IgD-negative memory B cell (primary cell): ENCODE measurements at regions not wholly inside any gene's neighbourhood (a gene's known extent, or its start where the extent isn't known, plus 50 kb on each side); places are given as distances from the start of the nearest gene placed in this dataset.

ENCODE experiments used
- H3K27ac Mint-ChIP-seq, 3 donors: one replicate each; pipeline ENCODE4 v1.8.0; 2020 to 2022; ENCODE audit warnings: mild to moderate bottlenecking in 3 of 3, mixed read lengths in 3 of 3, moderate library complexity in 1 of 3
- H3K27me3 Mint-ChIP-seq: one replicate; pipeline ENCODE4 v1.8.0; 2021; ENCODE audit warnings: mixed read lengths
- H3K36me3 Mint-ChIP-seq: one replicate; pipeline ENCODE4 v1.8.0; 2020; ENCODE audit warnings: mild to moderate bottlenecking, mixed read lengths
- H3K4me1 Mint-ChIP-seq, 3 donors: one replicate each; pipeline ENCODE4 v1.8.0; 2020 to 2022; ENCODE audit warnings: mixed read lengths in 3 of 3, mild to moderate bottlenecking in 1 of 3
- H3K4me3 Mint-ChIP-seq, 4 donors: one replicate each; pipeline ENCODE4 v1.8.0; 2020 to 2022; ENCODE audit warnings: mild to moderate bottlenecking in 4 of 4, mixed read lengths in 4 of 4, moderate library complexity in 3 of 4
- H3K9me3 Mint-ChIP-seq, 3 donors: one replicate each; pipeline ENCODE4 v1.8.0; 2020 to 2021; ENCODE audit warnings: mixed read lengths in 3 of 3, mild to moderate bottlenecking in 1 of 3

DNA sequence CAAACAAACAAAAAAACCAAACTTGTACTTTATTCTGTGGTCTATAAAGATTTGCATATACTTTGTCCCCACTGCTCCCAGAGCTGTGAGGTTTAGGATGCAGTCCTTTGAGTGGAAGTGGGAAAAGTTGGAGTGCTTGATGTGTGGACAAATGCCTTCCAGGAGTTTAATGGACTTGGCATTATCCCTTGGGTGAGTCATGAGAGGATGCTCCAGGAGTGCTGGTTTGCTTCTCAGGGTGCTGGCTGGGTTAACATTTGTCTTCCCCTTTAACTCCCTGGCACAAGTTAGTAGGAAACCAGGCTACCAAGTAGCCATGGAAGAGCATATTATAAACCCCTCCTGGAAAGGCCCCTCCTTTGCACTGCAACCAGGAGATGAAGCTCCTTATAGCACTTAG, 417.4 kb upstream of the RIOK2 start:
- peaks cover 13 to 29% (median 20%) of the 10 kb centered on the region in 3 donors for H3K9me3 Mint-ChIP-seq
- H3K27ac Mint-ChIP-seq, result no peak overlapping the region
- H3K27me3 Mint-ChIP-seq, result no peaks in the 10 kb centered on the region
- no peaks in the 10 kb centered on the region for H3K4me1 Mint-ChIP-seq
- peaks cover 3% of the 10 kb centered on the region for H3K36me3 Mint-ChIP-seq
- no peak overlapping the region for H3K4me3 Mint-ChIP-seq

DNA sequence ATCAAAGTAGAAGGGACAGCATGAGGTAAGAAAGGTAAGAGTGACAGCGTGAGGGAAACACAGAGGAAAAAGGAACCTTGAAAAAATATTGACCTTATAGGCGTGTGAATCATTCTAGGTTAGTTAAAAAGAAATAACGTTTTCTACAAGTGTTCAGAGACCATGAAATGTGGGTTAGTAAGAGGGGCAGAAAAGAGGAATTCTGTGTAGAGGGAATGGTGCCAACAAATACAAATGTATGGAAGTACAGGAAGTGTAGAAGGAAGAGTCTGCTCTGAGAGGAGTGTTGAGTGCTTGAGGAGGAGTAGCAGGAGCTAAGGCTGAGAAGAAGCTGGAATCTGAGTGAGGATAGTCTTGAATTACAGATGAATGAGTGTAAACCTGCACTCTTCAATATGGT, 418.6 kb upstream of the RIOK2 start:
- Mint-ChIP-seq H3K9me3 (peaks cover 9 to 19% (median 17%) of the 10 kb centered on the region in 3 donors), H3K27ac (no peak overlapping the region), H3K27me3 (no peaks in the 10 kb centered on the region), H3K36me3 (peaks cover 3% of the 10 kb centered on the region), H3K4me1 (no peaks in the 10 kb centered on the region), H3K4me3 (no peak overlapping the region)

GRCh38 chr5:97606531-97606930, 423.5 kb upstream of the RIOK2 start:
- Mint-ChIP-seq H3K27ac (no peak overlapping the region), H3K36me3 (peaks cover 3% of the 10 kb centered on the region), H3K4me3 (no peak overlapping the region), H3K4me1 (peaks cover 0 to 2% (median 0%) of the 10 kb centered on the region in 3 donors), H3K9me3 (peaks cover 3 to 8% (median 6%) of the 10 kb centered on the region in 3 donors), H3K27me3 (no peaks in the 10 kb centered on the region)

- Mint-ChIP-seq H3K27me3 (no peaks in the 10 kb centered on the region), H3K36me3 (no peaks in the 10 kb centered on the region), H3K27ac (no peak overlapping the region), H3K4me1 (peaks cover 0 to 2% (median 0%) of the 10 kb centered on the region in 3 donors), H3K4me3 (no peak overlapping the region), H3K9me3 (peaks cover 0 to 3% (median 2%) of the 10 kb centered on the region in 3 donors)
Observed at GRCh38 chr5:97608501-97608900, 425.5 kb upstream of the RIOK2 start.

DNA sequence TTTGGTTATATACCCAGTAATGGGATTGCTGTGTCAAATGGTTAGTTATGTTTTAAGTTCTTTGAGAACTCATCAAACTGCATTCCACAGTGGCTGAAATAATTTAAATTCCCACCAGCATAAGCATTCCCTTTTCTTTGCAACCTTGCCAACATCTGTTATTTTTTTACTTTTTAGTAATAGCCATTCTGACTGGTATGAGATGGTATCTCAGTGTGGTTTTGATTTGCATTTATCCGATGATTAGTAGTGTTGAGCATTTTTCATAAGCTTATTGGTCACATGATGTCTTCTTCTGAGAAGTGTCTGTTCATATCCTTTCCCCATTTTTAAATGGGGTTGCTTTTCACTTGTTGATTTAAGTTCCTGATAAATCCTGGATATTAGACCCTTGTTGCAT, 435.7 kb upstream of the RIOK2 start:
- H3K27me3 Mint-ChIP-seq, result no peaks in the 10 kb centered on the region
- H3K36me3 Mint-ChIP-seq, result no peaks in the 10 kb centered on the region
- H3K4me1 Mint-ChIP-seq, result peaks cover 0 to 1% (median 0%) of the 10 kb centered on the region in 3 donors
- no peak overlapping the region for H3K27ac Mint-ChIP-seq
- no peak overlapping the region for H3K4me3 Mint-ChIP-seq
- H3K9me3 Mint-ChIP-seq, result peaks cover 3 to 12% (median 4%) of the 10 kb centered on the region in 3 donors

DNA sequence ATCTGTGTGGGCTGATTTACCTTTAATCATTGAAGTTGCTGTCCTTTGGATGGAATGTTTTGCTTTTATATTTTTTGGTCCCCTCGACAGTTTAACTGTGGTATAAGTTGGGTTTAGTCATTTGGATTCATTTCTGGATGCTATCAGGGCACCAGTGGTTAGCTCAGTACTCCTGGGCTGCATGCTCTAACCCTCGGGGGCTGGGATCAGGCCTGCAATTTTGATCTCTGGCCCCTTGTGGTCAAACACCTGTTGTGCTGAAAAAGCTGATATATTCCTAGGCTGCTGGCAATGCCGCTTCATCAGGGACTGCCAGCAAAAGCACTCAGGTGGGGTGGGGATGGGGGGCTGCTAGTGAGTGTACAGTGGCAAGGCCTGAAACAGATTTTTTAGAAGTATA, 440.4 kb upstream of the RIOK2 start:
- Mint-ChIP-seq H3K4me3 (no peak overlapping the region), H3K9me3 (peaks cover 0 to 8% (median 4%) of the 10 kb centered on the region in 3 donors), H3K27me3 (no peaks in the 10 kb centered on the region), H3K27ac (no peak overlapping the region), H3K4me1 (peaks cover 0 to 1% (median 0%) of the 10 kb centered on the region in 3 donors), H3K36me3 (no peaks in the 10 kb centered on the region)

- H3K27me3 Mint-ChIP-seq, result no peaks in the 10 kb centered on the region
- H3K4me3 Mint-ChIP-seq, result no peak overlapping the region
- peaks cover 0 to 1% (median 0%) of the 10 kb centered on the region in 3 donors for H3K4me1 Mint-ChIP-seq
- no peaks in the 10 kb centered on the region for H3K9me3 Mint-ChIP-seq
- H3K36me3 Mint-ChIP-seq, result no peaks in the 10 kb centered on the region
- H3K27ac Mint-ChIP-seq, result no peak overlapping the region
Observed at GRCh38 chr5:97624886-97625285, 441.8 kb upstream of the RIOK2 start.

DNA sequence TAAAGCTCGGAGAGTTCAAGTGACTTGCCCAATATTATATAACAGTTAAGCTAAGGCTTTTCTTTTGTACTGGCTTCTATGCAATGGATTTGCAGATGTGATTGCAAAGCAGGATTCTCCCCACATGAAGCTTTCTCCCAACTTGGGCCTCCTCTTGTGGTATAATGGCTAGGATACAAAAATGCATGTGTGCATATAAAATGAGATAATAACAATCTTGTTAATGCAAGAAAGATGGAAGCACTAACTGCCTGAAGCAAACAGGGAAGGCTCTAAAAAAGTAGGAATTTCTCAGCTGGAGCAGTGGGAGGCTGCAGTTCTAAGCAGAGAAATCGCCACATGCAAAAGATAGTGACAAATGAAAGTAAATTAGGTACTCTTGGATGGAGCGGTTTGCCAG, 444.2 kb upstream of the RIOK2 start:
- peaks cover 0 to 2% (median 0%) of the 10 kb centered on the region in 3 donors for H3K4me1 Mint-ChIP-seq
- no peaks in the 10 kb centered on the region for H3K36me3 Mint-ChIP-seq
- peak overlapping the region in 1 of 3 donors; percentile 18 for H3K27ac Mint-ChIP-seq
- no peak overlapping the region for H3K4me3 Mint-ChIP-seq
- H3K27me3 Mint-ChIP-seq, result no peaks in the 10 kb centered on the region
- peaks cover 0 to 3% (median 0%) of the 10 kb centered on the region in 3 donors for H3K9me3 Mint-ChIP-seq

- H3K4me1 Mint-ChIP-seq, result peaks cover 0 to 2% (median 0%) of the 10 kb centered on the region in 3 donors
- no peak overlapping the region for H3K27ac Mint-ChIP-seq
- no peaks in the 10 kb centered on the region for H3K36me3 Mint-ChIP-seq
- H3K9me3 Mint-ChIP-seq, result peaks cover 0 to 3% (median 0%) of the 10 kb centered on the region in 3 donors
- no peak overlapping the region for H3K4me3 Mint-ChIP-seq
- no peaks in the 10 kb centered on the region for H3K27me3 Mint-ChIP-seq
Observed at GRCh38 chr5:97628031-97628430, 445.0 kb upstream of the RIOK2 start.

GRCh38 chr5:97628807-97629206, 445.8 kb upstream of the RIOK2 start:
- no peak overlapping the region for H3K4me3 Mint-ChIP-seq
- H3K36me3 Mint-ChIP-seq, result no peaks in the 10 kb centered on the region
- no peaks in the 10 kb centered on the region for H3K27me3 Mint-ChIP-seq
- H3K27ac Mint-ChIP-seq, result no peak overlapping the region
- peaks cover 0 to 3% (median 0%) of the 10 kb centered on the region in 3 donors for H3K9me3 Mint-ChIP-seq
- peaks cover 0 to 2% (median 0%) of the 10 kb centered on the region in 3 donors for H3K4me1 Mint-ChIP-seq

DNA sequence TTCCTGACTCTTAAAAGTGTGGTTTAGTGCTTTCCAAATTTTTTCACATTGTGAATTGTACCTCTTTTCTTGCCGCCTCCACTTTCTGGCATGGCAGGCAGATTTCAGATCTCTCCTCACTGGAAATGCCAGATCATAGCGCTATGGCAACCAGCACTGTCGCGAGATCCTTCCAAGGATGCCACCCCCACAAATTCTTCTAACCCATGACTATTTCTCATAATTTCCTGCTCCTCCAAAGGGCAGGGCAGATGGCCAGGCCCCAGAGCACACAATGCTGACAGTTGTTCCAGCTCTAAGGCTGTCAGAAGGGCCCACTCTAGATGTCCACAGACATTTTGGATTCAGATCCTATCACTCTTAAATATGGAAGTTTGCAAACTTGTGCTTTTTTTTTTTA, 446.2 kb upstream of the RIOK2 start:
- Mint-ChIP-seq H3K4me1 (peaks cover 0 to 2% (median 0%) of the 10 kb centered on the region in 3 donors), H3K27me3 (no peaks in the 10 kb centered on the region), H3K9me3 (peaks cover 0 to 3% (median 0%) of the 10 kb centered on the region in 3 donors), H3K36me3 (no peaks in the 10 kb centered on the region), H3K27ac (no peak overlapping the region), H3K4me3 (no peak overlapping the region)

GRCh38 chr5:97635553-97635952, 452.5 kb upstream of the RIOK2 start:
- Mint-ChIP-seq H3K4me3 (no peak overlapping the region), H3K27ac (no peak overlapping the region), H3K9me3 (peaks cover 0 to 4% (median 0%) of the 10 kb centered on the region in 3 donors), H3K36me3 (peaks cover 2% of the 10 kb centered on the region), H3K4me1 (peaks cover 0 to 2% (median 0%) of the 10 kb centered on the region in 3 donors), H3K27me3 (no peaks in the 10 kb centered on the region)

DNA sequence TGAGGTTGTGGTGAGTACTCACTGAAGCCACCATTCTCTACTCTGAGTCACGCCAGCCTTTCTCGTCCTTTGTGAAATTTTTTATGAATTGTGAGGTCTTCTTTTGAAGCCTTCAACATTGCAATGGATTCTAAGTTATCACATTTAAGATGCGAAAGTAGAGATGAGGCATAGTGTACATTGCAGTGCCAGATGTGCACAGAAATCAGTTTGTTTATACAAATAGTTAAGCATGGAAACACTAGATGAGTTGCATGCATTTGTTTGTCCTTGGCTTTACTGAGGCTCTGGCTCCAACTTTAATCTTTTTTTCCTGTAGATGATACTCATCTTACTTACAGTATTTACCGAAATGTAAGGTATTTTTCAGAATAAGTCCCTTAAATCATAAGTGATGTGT, 453.7 kb upstream of the RIOK2 start:
- Mint-ChIP-seq H3K27me3 (no peaks in the 10 kb centered on the region), H3K4me3 (no peak overlapping the region), H3K36me3 (peaks cover 2% of the 10 kb centered on the region), H3K27ac (no peak overlapping the region), H3K4me1 (no peaks in the 10 kb centered on the region), H3K9me3 (peaks cover 0 to 3% (median 2%) of the 10 kb centered on the region in 3 donors)

DNA sequence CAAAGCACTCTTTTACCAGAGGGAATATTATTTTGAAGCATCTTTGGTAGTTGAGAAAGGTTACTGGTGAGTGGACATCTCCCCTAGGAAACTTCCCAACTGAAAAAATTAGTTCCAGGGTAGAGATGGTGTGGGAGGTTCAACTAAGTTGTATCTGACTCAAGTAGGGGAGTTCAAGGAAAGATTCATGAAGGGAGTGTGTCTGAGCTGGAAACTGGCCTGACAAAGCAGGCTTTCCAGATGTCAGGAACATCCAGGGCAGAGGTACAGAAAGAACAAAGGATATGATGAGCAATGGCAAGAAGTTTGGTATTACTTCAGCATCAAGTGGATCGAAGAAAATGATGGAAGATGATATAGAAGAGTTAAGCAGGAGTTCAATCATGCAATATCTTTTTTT, 458.0 kb upstream of the RIOK2 start:
- peaks cover 0 to 6% (median 2%) of the 10 kb centered on the region in 3 donors for H3K9me3 Mint-ChIP-seq
- peak overlapping the region in 1 of 3 donors; percentile 61 for H3K27ac Mint-ChIP-seq
- H3K4me3 Mint-ChIP-seq, result no peak overlapping the region

DNA sequence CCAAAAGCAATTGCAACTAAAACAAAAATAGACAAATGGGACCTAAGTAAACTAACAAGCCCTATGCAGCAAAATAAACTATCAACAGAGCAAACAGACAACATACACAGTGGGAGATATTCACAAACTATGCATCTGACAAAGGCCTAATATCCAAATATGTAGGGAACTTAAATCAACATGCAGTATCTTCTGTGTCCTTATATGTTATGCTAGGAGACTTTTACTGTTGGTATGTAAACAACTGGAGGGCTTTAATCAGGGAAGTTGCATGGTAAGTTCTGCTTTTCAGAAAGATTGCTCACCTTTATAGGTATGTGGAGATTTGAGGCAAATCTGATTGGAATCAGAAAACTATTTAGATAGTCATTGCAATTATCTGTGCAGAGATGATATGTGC, 461.2 kb upstream of the RIOK2 start:
- Mint-ChIP-seq H3K27me3 (no peaks in the 10 kb centered on the region), H3K9me3 (peaks cover 0 to 9% (median 0%) of the 10 kb centered on the region in 3 donors), H3K36me3 (no peaks in the 10 kb centered on the region), H3K4me1 (no peaks in the 10 kb centered on the region), H3K4me3 (no peak overlapping the region), H3K27ac (no peak overlapping the region)

More for the DNA sequence above, 458.0 kb upstream of the RIOK2 start:
- H3K4me1 Mint-ChIP-seq, result no peaks in the 10 kb centered on the region
- H3K36me3 Mint-ChIP-seq, result no peaks in the 10 kb centered on the region
- H3K27me3 Mint-ChIP-seq, result no peaks in the 10 kb centered on the region

- Mint-ChIP-seq H3K36me3 (no peaks in the 10 kb centered on the region), H3K27ac (no peak overlapping the region), H3K4me1 (no peaks in the 10 kb centered on the region)
Observed at GRCh38 chr5:97644896-97645295, 461.8 kb upstream of the RIOK2 start.

More at GRCh38 chr5:97644896-97645295, 461.8 kb upstream of the RIOK2 start:
- Mint-ChIP-seq H3K27me3 (no peaks in the 10 kb centered on the region), H3K9me3 (peaks cover 0 to 9% (median 0%) of the 10 kb centered on the region in 3 donors), H3K4me3 (no peak overlapping the region)
